ENCODE measurements at regions not wholly inside any gene's neighbourhood (a gene's known extent, or its start where the extent isn't known, plus 50 kb on each side); places are given as distances from the start of the nearest gene placed in this dataset.
"Not testable (repeated sequence)": the region's sequence is repeated elsewhere in the genome, so short reads cannot be mapped to it uniquely, and the experiment has no call there.

GRCh38 chr16:27600381-27600780 lies 50.4 kb downstream of the KATNIP start:
- DNase-seq (ENCODE audit: low read depth), result no peak

GRCh38 chr16:27602103-27602502 lies 52.2 kb downstream of the KATNIP start:
- DNase-seq (ENCODE audit: low read depth), result no peak

- DNase-seq (ENCODE audit: low read depth), result not testable (repeated sequence)
These were observed 55.7 kb downstream of the KATNIP start for GRCh38 chr16:27605500-27606106.

GRCh38 chr16:27611340-27611739 lies 61.4 kb downstream of the KATNIP start:
- DNase-seq (ENCODE audit: low read depth), result no peak

GRCh38 chr16:27613238-27613791 lies 63.4 kb downstream of the KATNIP start:
- no peak for DNase-seq (ENCODE audit: low read depth)

GRCh38 chr16:27617665-27618064 lies 67.7 kb downstream of the KATNIP start:
- DNase-seq (ENCODE audit: low read depth), result no peak

GRCh38 chr16:27618165-27618564 lies 68.2 kb downstream of the KATNIP start:
- DNase-seq (ENCODE audit: low read depth), result no peak

- DNase-seq (ENCODE audit: low read depth), result no peak
These were observed 68.8 kb downstream of the KATNIP start for GRCh38 chr16:27618606-27619327.

- DNase-seq (ENCODE audit: low read depth), result no peak
These were observed 70.6 kb downstream of the KATNIP start for GRCh38 chr16:27620541-27620940.

- DNase-seq (ENCODE audit: low read depth), result no peak
These were observed 74.5 kb downstream of the KATNIP start for GRCh38 chr16:27624154-27625049.

- DNase-seq (ENCODE audit: low read depth), result no peak
These were observed 75.2 kb downstream of the KATNIP start for GRCh38 chr16:27625050-27625697.

GRCh38 chr16:27627136-27627535 lies 77.2 kb downstream of the KATNIP start:
- no peak for DNase-seq (ENCODE audit: low read depth)

- DNase-seq (ENCODE audit: low read depth), result no peak
These were observed 78.4 kb downstream of the KATNIP start for GRCh38 chr16:27628241-27628942.

- not testable (repeated sequence) for DNase-seq (ENCODE audit: low read depth)
These were observed 79.1 kb downstream of the KATNIP start for GRCh38 chr16:27628943-27629462.

GRCh38 chr16:27632216-27632615 lies 82.3 kb downstream of the KATNIP start:
- DNase-seq (ENCODE audit: low read depth), result no peak

- DNase-seq (ENCODE audit: low read depth), result no peak
These were observed 83.3 kb downstream of the KATNIP start for GRCh38 chr16:27633221-27633620.

- DNase-seq (ENCODE audit: low read depth), result no peak
These were observed 83.8 kb downstream of the KATNIP start for GRCh38 chr16:27633721-27634120.

- no peak for DNase-seq (ENCODE audit: low read depth)
These were observed 84.8 kb downstream of the KATNIP start for GRCh38 chr16:27634779-27635178.

GRCh38 chr16:27636453-27637240 lies 86.7 kb downstream of the KATNIP start:
- DNase-seq (ENCODE audit: low read depth), result no peak

- no peak for DNase-seq (ENCODE audit: low read depth)
These were observed 89.1 kb downstream of the KATNIP start for GRCh38 chr16:27638833-27639560.

All from HS-5 (cell line).